Left cardiac atrium (tissue), 4 donors: ENCODE measurements at regions not wholly inside any gene's neighbourhood (a gene's known extent, or its start where the extent isn't known, plus 50 kb on each side); places are given as distances from the start of the nearest gene placed in this dataset.

ENCODE experiments used
- ATAC-seq, 2 donors: fragments of 200-7000 bp; cut with Tn5 transposase; one replicate each; pipeline ENCODE4 v1.9.1; 2020; ENCODE audit warnings: mild to moderate bottlenecking in 2 of 2, moderate library complexity in 2 of 2
- DNase-seq: peaks from one replicate; pipeline ENCODE4 v3.0.0-alpha.2; 2020
- intact Hi-C, 2 donors: fragments of 100-400 bp; cut with DNase I; formaldehyde crosslinking; loops; one replicate each; pipeline versions ENCODE4 v1.14.1 to v1.15.1; 2022 to 2023
- donor health status: DM: no; HTN: yes; CAD: no.
- donor health status: DM: no; HTN: yes; CAD: no; lungs with severe emphysema.
- donor health status: DM: yes; HTN: yes; CAD: no.
- donor health status: Dilated cardiomyopathy.

DNA sequence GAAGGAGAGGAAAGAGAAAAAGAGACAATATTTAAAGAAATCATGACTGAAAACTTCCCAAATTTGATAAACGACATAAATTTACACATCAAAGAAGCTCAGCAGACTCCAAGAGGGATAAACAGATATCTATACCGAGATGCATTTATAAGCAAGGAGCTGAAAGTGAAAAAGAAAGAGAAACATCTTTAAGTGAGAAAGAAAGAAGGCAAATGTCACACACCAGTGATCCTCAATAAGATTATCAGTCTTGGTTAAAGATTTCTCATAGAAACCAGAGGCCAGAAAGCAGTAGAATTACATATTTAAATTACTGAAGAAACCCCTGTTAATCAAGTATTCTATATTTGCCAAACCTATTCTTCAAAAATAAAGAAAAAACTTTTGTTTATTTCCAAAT lies 424.2 kb downstream of the SLC16A7 start:
- intact Hi-C loops: no loop called here
- no peak for DNase-seq

DNA sequence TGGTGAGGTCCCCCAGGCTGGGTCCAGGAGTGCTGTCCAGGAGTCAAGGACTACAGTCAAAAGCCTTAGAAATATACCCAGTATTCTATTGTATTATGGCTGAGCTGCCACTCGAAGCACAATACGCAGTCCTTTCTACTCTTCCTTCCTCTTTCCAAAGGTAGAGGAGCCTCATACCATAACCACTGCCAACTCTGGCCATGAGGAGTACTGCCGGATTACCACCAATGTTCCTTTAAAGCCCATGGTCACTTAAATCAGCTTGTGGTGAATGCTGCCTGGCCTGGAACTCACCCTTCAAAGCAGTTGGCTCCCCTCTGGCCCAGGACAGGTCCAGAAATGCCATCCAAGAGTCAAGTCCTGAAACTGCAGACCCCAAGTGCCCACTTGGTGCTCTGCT lies 425.4 kb downstream of the SLC16A7 start:
- DNase-seq (no peak), ATAC-seq (no peak)
- intact Hi-C loops: no loop called here

More for the DNA sequence above, 424.2 kb downstream of the SLC16A7 start:
- ATAC-seq: no peak

DNA sequence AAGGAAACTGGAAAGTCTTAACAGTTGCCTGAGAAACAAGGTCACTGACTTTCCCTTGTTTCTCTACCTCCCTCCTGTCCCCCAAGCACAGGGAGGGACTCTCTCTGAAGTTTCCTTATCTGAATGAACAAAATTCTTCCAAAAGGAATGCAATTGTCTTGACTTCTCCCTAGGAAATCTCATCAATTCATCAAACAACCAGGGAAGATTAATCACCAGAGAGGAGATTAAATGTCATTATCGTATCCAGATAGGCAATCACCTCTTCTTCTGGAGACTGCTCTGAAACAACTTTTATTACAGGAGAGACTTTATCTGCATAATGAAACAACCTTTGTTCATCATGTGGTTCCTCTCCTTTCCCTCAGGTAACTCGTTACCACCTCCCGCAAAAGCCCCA lies 431.4 kb downstream of the SLC16A7 start:
- DNase-seq (no peak), ATAC-seq (no peak)
- intact Hi-C loops: no loop called here

DNA sequence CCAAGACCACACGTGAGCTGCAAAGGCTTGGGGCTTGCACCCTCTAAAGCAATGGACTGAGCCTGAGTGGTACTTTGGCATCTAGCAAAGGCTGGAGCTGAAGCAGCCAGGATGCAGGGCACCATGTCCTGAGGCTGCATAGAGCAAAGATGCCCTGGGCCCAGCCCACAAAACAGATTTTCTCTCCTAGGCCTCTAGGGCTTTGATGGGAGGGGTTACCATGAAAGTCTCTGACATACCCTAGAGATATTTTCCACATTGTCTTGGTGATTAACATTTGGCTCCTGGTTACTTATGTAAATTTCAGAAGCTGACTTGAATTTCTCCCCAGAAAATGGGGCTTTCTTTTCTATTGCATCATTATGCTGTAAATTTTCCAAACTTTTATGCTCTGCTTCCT lies 438.3 kb downstream of the SLC16A7 start:
- ATAC-seq (no peak), DNase-seq (no peak)
- intact Hi-C loops: no loop called here

DNA sequence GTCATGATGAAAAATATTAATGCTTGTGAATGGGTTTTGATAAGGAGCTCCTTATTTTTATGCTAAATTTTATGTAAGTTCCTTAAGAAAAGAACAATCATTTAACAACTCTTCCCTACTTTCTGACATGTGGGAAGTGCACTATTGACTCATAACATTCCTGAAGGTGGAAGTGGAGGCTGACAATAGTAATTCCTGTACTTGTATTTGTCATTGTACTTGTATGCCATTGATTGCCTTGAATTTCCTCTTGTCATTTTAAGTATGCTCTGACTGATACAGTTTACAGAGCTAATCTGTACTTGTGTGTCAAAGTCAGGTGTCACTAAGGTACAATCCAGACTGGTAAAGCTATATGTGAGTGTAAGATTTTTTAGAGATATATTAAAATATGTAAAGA lies 440.0 kb downstream of the SLC16A7 start:
- ATAC-seq (no peak), DNase-seq (no peak)
- intact Hi-C loops: no loop called here

DNA sequence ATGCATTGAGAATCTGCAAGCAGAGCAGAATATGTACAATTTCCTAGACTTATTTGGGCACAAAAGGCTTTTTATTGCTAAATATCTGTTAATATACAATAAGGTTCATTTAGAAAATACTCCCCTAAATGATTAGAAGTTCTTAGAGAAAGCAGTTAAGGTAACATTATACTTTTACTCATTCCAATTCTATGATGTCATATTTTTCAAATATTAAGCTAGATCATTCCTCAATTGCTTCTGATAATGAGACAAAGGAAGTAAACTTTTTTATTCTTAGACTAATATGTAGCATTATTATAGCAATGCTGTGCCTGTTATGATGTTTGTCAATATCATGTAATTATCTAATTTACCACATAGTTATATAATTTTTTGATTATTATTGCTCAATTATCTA lies 447.0 kb downstream of the SLC16A7 start:
- ATAC-seq: no peak
- intact Hi-C loops: no loop called here
- DNase-seq: no peak

DNA sequence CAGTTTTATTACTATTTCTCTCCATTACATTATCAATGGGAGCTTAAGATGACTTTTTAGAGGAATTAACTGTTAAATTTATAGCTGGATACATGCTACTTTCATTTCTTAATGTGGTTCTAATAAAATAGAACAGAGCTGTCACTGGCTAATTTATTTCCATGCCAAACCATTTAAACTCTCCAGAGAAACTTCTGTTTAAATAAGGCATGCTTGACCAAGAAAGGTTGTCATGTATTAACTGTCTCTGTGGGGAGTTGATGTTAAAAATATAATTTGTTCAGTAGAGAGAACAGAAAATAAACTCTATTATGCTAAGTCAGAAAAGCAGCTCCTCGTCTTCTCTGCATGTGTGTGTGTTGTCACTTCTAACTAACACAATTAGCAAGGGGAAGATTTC lies 447.4 kb downstream of the SLC16A7 start:
- intact Hi-C loops: no loop called here
- ATAC-seq (no peak), DNase-seq (no peak)

DNA sequence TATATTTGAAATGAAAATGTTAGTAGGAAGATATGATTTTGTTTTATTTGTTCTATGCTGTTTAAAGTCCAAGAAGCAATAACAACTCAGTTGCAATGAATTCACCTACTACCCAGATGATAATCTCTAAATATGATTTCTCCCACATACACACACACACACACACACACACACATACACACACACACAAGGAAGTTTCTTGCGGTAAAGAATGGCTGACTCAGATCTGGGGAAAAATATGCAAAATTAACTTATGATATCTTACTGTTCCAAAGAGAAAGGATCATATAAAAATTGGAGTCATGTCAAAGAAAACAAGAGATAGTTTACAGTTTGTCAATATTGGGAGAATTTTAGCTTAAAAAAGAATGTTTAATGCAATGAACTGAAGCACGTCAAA lies 456.7 kb downstream of the SLC16A7 start:
- intact Hi-C loops: no loop called here
- ATAC-seq (no peak), DNase-seq (no peak)

DNA sequence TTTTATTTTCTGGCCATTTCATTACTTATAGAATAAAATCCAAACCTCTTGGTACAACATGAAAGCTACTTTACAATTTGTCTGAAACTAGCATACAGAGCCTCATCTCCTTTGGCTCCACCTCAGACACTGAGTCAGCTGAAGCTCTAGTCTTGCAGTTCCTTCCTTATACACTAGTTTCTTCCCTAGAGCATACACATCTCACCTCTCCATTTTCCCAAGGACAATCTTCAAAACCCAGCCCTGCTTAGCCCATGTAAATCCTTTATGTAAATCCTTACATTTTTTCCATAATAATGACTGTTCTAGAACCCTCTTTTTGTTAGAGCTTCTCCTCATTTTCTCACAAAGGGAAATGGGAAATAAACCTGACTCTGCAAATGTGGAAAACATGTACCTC lies 463.4 kb downstream of the SLC16A7 start:
- DNase-seq (no peak), ATAC-seq (no peak)

DNA sequence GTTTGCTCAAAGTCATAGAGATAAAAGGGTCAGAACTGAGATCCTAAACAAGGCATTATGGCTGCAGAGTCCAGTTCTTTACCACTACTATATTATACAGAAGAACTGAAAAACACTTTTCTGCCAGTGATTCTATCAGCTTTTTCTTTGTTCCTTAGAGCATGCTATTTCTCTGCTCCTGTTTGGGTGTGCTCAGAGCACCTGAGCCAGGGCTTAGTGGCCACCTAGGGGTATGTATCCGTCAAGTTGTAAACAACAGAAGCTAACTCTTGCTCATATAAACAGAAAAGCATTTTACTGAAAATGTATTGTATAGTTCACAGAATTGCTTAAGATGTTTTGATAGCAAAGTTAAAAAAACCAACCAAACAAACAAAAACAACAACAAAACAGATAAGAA lies 470.8 kb downstream of the SLC16A7 start:
- no peak for DNase-seq
- intact Hi-C loops: no loop called here
- no peak for ATAC-seq

More for the DNA sequence above, 463.4 kb downstream of the SLC16A7 start:
- intact Hi-C loops: no loop called here

DNA sequence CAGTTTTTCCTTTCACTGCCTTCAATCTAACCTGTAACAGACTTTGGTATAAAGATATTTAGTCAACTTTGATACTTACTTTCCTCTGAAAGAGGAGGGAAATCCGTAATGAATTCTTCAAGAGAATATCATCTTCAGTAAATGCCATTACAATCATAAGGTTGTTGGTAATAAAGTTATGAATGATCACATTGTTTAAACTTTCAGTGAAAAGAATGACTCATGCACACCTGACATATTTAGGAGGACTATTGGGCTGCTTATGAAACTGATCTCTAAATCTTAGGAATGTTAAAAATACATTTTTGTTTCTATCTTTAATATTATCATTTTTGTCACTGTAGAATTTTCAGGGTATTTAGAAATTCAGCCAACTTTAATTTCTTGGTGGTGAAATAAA lies 474.7 kb downstream of the SLC16A7 start:
- DNase-seq: no peak
- intact Hi-C loops: no loop called here
- no peak for ATAC-seq

DNA sequence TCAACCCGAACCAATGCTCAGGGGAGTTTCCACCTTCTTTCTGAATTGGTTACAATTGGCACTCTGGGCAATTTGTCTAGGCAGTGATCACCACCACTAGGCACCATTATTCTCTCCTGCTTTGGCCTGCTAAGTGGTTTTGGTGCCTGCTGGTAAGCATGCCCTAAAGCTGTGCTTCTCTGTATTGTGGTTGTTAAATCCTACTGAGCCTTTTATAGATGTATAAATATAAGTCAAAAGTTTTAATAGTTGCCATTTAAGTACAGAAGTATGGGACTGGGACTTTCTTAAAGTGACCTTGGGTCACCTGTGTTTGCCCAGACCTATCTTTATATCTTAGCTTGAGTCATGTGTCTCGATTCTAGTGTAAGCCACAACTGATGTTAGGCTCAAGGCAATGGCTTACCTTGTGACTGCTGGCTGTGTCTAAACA lies 475.9 kb downstream of the SLC16A7 start:
- ATAC-seq: no peak
- DNase-seq: no peak

DNA sequence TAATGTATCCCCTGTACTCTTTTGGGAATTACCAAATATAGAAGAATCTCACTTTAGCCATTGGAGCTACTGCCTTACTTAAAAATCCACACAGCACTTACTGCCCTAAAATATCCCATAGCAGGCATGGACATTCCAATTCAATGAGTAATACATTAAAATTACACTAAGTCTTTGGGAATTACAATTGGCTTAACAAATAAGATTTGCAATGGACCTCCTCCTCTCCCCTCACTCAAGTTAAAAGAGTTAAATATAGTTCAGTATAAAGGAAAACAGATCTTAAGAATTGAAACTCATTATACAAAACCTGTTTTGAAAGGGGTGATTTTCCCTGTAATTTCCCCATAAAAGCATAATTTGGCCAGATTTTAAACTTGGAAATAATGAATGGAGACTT lies 477.1 kb downstream of the SLC16A7 start:
- intact Hi-C loops: no loop called here
- ATAC-seq (no peak), DNase-seq (no peak)

More for the DNA sequence above, 475.9 kb downstream of the SLC16A7 start:
- intact Hi-C loops: no loop called here

DNA sequence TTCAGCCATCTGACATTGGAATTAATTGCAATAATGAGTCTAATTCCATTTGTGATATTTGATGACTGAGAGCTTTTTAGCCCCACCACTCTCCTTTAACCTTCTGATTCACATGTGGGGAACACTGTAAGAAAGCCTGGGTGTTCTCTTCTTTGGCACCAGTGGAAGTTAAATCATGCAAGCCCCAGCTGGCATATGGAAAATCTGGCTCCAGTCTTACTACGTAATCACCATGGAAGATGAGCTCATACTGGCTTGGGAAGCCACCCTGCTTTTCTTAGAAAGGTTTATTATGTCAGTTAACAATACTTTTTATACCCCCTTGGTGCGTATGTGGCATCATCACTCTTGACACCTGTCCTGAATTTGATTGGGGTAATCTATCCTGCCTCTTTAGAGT lies 479.3 kb downstream of the SLC16A7 start:
- intact Hi-C loops: no loop called here
- ATAC-seq (no peak), DNase-seq (no peak)

DNA sequence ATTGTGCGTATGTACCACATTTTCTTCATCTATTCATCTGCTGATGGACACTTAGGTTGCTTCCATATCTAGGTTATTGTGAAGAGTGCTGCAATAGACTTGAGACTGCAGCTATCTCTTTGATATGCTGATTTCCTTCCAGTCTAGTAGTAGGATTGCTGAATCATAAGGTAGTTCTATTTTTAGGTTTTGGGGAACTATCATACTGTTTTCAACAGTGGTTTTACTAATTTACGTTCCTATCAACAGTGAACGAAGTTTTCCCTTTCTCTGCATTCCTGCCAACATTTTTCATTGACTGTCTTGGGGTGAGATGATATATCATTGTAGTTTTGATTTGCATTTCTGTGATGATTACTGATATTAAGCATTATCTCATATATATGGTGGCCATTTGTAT lies 482.2 kb downstream of the SLC16A7 start:
- ATAC-seq (no peak), DNase-seq (no peak)
- intact Hi-C loops: no loop called here

DNA sequence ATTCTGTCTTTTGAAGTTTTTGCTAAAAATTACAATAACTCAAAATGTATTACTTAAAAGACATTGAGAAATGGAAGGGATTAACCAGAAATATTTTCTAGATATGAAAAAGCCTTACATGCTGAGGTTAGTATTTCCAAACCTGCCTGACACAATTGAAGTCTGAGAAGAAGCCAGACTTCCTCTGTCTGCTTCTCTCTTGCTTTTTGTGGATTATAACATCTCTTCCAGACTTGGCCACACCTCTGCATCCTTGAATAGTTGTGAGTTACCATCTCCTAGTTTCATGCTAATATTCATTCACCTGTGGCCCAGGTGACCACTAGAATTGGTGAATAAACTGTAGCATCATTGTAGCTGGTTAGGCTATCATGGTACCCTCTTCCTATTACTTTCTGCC lies 497.6 kb downstream of the SLC16A7 start:
- DNase-seq: no peak
- intact Hi-C loops: no loop called here
- ATAC-seq: no peak

DNA sequence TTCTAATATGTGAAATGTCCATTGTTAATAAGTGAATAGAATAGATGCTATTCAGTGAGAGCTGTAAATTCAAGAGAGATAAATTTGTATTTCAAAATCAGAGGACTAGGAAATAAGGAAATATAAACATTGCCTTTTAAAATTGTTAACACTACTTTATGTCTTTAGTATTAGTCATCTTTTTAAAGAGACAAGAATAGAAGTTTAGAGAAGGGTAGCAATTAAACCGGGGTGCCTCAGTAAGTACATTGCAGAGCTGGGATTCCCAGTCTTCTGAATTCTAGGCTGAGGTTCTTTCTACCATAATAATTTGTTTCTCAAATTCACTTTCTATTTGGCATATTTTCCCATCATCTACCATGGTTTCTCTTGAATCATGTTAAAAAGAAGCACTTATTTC lies 498.6 kb downstream of the SLC16A7 start:
- no peak for DNase-seq
- intact Hi-C loops: no loop called here
- no peak for ATAC-seq

DNA sequence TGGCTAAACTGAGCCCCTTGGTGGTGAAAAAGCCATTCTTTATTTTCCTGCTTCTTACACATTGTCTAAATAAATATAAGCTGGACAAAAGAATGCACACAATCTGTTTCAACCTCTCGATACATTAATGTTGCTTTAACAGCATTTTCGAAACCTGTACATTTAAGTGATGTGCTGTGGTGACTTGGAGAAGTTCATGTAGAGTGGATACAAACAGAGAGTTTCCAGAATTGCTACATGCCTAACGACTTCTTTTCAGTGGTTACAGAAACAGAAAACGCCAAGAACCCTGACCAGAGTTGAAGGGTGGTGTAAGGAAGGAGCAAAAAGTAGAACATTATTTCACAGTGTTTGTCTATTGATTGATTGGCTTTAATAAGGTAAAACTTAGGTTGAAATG lies 500.9 kb downstream of the SLC16A7 start:
- intact Hi-C loops: no loop called here
- ATAC-seq: no peak

DNA sequence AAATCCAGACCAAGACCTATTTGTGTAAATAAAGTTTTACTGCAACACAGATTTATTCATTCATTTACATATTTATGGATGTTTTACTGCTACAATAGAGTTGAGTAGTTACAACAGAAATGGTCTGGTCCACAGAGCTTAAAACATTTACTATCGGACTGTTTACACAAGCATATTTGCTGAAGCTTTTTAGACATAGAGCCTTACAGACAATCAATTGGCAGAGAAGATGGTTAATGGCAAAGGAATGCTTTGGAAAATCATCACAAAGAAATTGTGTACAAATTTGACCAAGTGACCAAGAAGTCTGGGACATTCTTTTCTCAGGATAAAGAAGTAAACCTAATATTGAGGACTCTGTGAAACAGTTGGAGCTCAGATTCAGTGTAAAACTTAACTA lies 504.3 kb downstream of the SLC16A7 start:
- DNase-seq (no peak), ATAC-seq (no peak)
- intact Hi-C loops: no loop called here

More for the DNA sequence above, 500.9 kb downstream of the SLC16A7 start:
- DNase-seq: no peak

DNA sequence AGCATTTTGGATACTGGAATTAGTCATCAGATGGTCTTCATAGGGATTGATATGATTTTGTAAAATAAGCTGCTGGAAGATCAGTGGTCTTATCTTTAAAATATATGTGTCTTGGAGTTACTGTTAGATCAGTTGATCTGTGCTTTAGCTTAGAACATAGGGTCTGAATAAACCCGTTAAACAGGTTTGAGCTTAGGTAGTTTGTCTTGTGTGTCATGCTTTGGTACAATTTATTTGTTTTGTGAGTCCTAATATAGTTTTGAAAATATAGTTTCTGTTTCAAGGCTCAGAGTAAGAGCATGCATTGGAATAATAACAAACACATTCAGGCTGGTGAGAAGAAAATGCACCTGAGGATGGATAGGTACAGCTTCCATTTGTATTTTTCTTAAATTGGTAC lies 505.0 kb downstream of the SLC16A7 start:
- DNase-seq: no peak
- ATAC-seq: no peak
- intact Hi-C loops: no loop called here

DNA sequence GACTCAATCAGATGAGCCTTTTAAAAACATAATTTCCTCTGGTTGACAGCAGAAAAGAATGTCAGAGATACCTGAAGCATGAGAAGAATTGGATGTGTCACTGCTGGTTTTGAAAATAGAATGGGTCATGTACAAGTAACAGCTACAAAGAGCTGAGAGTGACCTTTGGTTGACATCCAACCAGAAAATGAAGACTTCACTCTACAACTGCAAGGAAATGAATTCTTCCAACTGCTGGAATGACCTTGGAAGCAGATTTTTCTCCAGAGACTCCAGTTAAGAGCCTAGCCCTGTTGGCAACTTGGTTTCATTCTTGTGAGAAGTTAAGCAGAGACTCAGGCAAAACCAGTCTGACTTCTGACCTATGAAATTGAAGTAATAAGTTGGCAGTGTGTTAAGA lies 505.9 kb downstream of the SLC16A7 start:
- intact Hi-C loops: no loop called here
- ATAC-seq (no peak), DNase-seq (no peak)

DNA sequence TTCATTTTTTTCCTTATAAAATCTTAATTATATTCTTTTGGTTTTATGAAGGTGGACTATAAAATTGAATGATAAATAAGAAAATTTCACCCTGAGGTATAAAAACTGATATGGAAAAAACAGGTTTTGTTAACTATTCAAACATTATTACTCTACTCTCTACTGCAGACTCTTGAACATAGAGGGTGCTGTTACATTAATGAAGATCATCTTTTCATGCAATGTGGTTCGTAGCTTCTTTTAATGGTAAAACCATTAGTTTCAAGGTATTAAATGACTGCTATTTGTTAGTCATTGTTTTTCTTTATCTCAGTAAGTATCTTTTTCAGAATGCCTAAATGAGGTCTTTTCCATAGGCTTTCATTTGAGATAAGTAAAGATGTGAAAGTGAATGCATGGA lies 510.4 kb downstream of the SLC16A7 start:
- no peak for ATAC-seq
- intact Hi-C loops: no loop called here
- DNase-seq: no peak
